Keratinocyte (primary cell): ENCODE measurements at regions not wholly inside any gene's neighbourhood (a gene's known extent, or its start where the extent isn't known, plus 50 kb on each side); places are given as distances from the start of the nearest gene placed in this dataset.

ENCODE experiments used
- CTCF ChIP-seq, 3 experiments: IDR thresholded peaks in 1 of 3; conservative IDR thresholded peaks in 1 of 3; optimal IDR thresholded peaks in 1 of 3; 2 replicates in 2 of 3; 3 replicates in 1 of 3; pipeline versions ENCODE3 to v1.5.1; 2011; ENCODE audit warnings: low read length in 3 of 3, mild to moderate bottlenecking in 3 of 3, moderate library complexity in 2 of 3, control low read depth in 1 of 3, inconsistent platforms in 1 of 3; ENCODE audit not compliant: insufficient read depth in 2 of 3; ENCODE audit errors: extremely low read depth in 1 of 3
- EZH2 ChIP-seq: IDR thresholded peaks from one replicate; pipeline ENCODE4 v1.6.1; 2012; ENCODE audit warnings: inconsistent platforms, mild to moderate bottlenecking, low read length, moderate library complexity

GRCh38 chr3:27556887-27557286 is 72.7 kb upstream of the SLC4A7 start:
- TF ChIP-seq CTCF (optimal IDR thresholded peaks at IDR 0.05 in 1 of 3, IDR thresholded peaks at IDR 0.05 in 1 of 3, conservative IDR thresholded peaks at IDR 0.05 in 1 of 3; ENCODE audit: extremely low read depth in 1 of 3, insufficient read depth in 2 of 3, low read length in 3 of 3) (no peak), EZH2 (no peak)
